A673 (cell line): ENCODE measurements at regions not wholly inside any gene's neighbourhood (a gene's known extent, or its start where the extent isn't known, plus 50 kb on each side); places are given as distances from the start of the nearest gene placed in this dataset.

Experiments used
- BruUV-seq: library from RNA; stranded (reverse); fragments of 400-500 nt; replicated peaks from 2 replicates; lab custom pipeline; 2021; lab: Mats Ljungman, UMichigan
- CTCF ChIA-PET: fragments of 300-600 bp; sonication (Branson Sonifier 250); formaldehyde crosslinking; loops from one replicate; lab custom pipeline; 2022; ENCODE audit warnings: antibody characterized with exemption; lab: Charles Lee
- POLR2A ChIA-PET: fragments of 300-600 bp; sonication (Branson Sonifier 250); formaldehyde crosslinking; loops from one replicate; lab custom pipeline; 2022; ENCODE audit warnings: antibody characterized with exemption; ENCODE audit not compliant: low non-redundant PET; lab: Charles Lee
- DNase-seq: peaks from one replicate; pipeline ENCODE4 v3.0.0-alpha.2; 2015; ENCODE audit warnings: low spot score
- H3K27ac ChIP-seq: fragments of 200-600 bp; sonication (generic); 2 replicates; pipeline ENCODE4 v1.5.1; 2016; ENCODE audit warnings: mixed run types, low read depth, mild to moderate bottlenecking, mixed read lengths, antibody characterized with exemption, low read length; ENCODE audit not compliant: poor library complexity, severe bottlenecking
- H3K27me3 ChIP-seq: fragments of 200-600 bp; sonication (generic); replicated peaks from 2 replicates; pipeline ENCODE4 v1.6.1; 2017; ENCODE audit warnings: mixed run types, low read depth, mild to moderate bottlenecking, mixed read lengths, antibody characterized with exemption, low read length; ENCODE audit not compliant: insufficient read depth, poor library complexity
- H3K36me3 ChIP-seq: fragments of 200-600 bp; sonication (generic); 2 replicates; pipeline ENCODE4 v1.6.1; 2016; ENCODE audit warnings: mixed run types, mild to moderate bottlenecking, mixed read lengths, antibody characterized with exemption, low read length; ENCODE audit not compliant: insufficient read depth, poor library complexity, severe bottlenecking
- H3K4me1 ChIP-seq: fragments of 200-600 bp; sonication (generic); 2 replicates; pipeline ENCODE4 v1.6.1; 2017; ENCODE audit warnings: mixed run types, mild to moderate bottlenecking, mixed read lengths, antibody characterized with exemption, low read length; ENCODE audit not compliant: insufficient read depth, poor library complexity, severe bottlenecking
- H3K4me3 ChIP-seq: fragments of 200-600 bp; sonication (generic); 2 replicates; pipeline ENCODE4 v1.5.1; 2016; ENCODE audit warnings: low read depth, mixed run types, mild to moderate bottlenecking, mixed read lengths, low read length; ENCODE audit not compliant: poor library complexity, severe bottlenecking
- H3K9me3 ChIP-seq: fragments of 200-600 bp; sonication (generic); 2 replicates; pipeline ENCODE4 v1.6.1; 2016; ENCODE audit warnings: mixed run types, low read depth, mild to moderate bottlenecking, mixed read lengths, antibody characterized with exemption, low read length; ENCODE audit not compliant: poor library complexity, severe bottlenecking
- EZH2 ChIP-seq: fragments of 200-600 bp; sonication (generic); IDR thresholded peaks from 2 replicates; pipeline ENCODE4 v1.6.1; 2017; ENCODE audit warnings: borderline replicate concordance, low read depth, mild to moderate bottlenecking, mixed read lengths, antibody characterized with exemption, low read length; ENCODE audit not compliant: poor library complexity, severe bottlenecking
- intact Hi-C: fragments of 100-400 bp; cut with micrococcal nuclease; formaldehyde crosslinking; loops from one replicate; pipeline ENCODE4 v1.10.0; 2022; ENCODE audit not compliant: unreplicated experiment
- TF ChIP-seq, protein P1 (sequence below): fragments of 300-800, 200-600 bp; sonication (generic); conservative IDR thresholded peaks from 2 replicates; pipeline ENCODE4 v1.5.1; 2017; ENCODE audit warnings: low read depth, mild to moderate bottlenecking, antibody characterized with exemption, low read length, moderate library complexity, mixed read lengths

DNA sequence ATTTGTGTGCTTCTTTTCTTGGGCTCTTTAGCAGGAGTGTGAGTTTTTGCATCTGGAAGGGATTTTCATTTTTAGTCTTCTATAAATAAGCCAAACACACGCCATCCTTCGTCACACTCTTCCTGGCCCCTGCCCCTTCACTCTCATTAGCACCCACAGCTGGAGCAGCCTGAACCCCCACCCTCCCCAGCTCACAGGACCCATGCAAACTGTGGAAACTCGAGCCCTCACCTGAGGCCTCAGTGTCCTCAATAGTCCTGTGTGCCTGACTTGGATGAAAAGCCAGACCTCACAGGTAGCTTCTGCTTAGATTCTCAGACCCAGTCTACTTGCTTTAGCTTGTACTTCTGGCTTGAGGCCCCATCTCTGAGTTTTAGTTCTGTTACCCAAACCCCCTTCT lies 167.9 kb downstream of the MTHFS start:
- no peaks in the 10 kb centered on the region for H3K27me3 ChIP-seq
- intact Hi-C loops = no loop called here
- H3K4me1 ChIP-seq = no peaks in the 10 kb centered on the region
- DNase-seq = no peak
- no TSS peak for BruUV-seq
- no peak overlapping the region for H3K27ac ChIP-seq
- no peaks in the 10 kb centered on the region for H3K36me3 ChIP-seq
- H3K9me3 ChIP-seq = no peaks in the 10 kb centered on the region
- TF ChIP-seq, protein P1, sequence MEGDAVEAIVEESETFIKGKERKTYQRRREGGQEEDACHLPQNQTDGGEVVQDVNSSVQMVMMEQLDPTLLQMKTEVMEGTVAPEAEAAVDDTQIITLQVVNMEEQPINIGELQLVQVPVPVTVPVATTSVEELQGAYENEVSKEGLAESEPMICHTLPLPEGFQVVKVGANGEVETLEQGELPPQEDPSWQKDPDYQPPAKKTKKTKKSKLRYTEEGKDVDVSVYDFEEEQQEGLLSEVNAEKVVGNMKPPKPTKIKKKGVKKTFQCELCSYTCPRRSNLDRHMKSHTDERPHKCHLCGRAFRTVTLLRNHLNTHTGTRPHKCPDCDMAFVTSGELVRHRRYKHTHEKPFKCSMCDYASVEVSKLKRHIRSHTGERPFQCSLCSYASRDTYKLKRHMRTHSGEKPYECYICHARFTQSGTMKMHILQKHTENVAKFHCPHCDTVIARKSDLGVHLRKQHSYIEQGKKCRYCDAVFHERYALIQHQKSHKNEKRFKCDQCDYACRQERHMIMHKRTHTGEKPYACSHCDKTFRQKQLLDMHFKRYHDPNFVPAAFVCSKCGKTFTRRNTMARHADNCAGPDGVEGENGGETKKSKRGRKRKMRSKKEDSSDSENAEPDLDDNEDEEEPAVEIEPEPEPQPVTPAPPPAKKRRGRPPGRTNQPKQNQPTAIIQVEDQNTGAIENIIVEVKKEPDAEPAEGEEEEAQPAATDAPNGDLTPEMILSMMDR = no peak
- TF ChIP-seq EZH2 = no peak
- CTCF ChIA-PET = no interaction called here
- H3K4me3 ChIP-seq = no peak overlapping the region
- POLR2A ChIA-PET = no interaction called here

DNA sequence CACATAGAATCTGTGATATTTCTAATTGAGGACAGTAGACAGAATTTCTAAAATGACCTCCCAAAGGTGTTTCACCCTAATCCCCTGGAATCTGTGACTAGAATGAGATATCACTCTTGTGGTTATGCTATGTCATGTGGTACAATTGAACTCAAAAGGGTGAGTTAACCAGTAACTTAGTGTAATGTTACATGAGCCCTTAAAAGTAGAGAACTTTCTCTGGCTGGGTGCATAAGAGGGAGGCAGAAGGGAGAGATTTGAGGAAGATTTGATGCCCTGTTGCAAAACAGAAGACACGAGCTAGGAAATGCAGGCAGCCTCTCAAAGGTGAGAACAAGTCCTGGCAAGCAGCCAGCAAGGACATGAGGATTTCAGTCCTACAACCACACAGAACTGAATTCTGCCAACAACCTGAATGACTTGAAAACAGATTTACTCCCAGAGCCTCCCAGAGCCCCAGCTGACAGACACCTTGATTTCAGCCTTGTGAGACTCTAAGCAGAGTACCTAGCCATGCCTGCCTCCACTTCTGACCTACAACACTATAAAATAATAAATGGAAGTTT lies 160.3 kb downstream of the MTHFS start:
- CTCF ChIA-PET = no interaction called here
- H3K4me1 ChIP-seq = no peaks in the 10 kb centered on the region

DNA sequence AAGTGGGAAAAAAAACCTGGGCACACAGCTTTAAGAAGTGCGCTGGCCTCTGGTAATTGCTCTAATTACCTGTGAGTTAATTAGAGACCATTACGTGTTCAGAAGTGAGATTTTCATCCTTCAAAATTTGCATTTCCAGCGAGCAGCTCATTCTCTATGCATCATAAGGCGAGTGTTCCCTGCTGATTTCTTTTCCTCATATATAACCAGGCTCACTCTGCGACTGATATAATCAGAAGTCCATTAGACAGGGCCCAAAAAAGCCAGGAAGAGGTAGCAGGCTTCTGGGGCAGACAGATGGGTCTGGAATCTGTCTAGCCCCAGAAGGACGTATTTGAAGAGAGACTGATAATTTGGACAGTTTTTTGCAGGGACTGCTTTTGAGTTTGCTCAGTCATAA lies 158.7 kb downstream of the MTHFS start:
- Histone ChIP-seq H3K4me3 (no peak overlapping the region), H3K36me3 (no peaks in the 10 kb centered on the region), H3K27ac (no peak overlapping the region), H3K9me3 (no peaks in the 10 kb centered on the region), H3K4me1 (no peaks in the 10 kb centered on the region), H3K27me3 (no peaks in the 10 kb centered on the region)
- no TSS peak for BruUV-seq
- POLR2A ChIA-PET = no interaction called here
- CTCF ChIA-PET = no interaction called here
- DNase-seq = no peak
- TF ChIP-seq, protein P1 = no peak
- no peak for TF ChIP-seq EZH2
- intact Hi-C loops = no loop called here

More for the DNA sequence above, 160.3 kb downstream of the MTHFS start:
- H3K9me3 ChIP-seq = no peaks in the 10 kb centered on the region
- intact Hi-C loops = no loop called here
- no TSS peak for BruUV-seq
- POLR2A ChIA-PET = no interaction called here
- TF ChIP-seq, protein P1 = no peak
- TF ChIP-seq EZH2 = no peak
- H3K27ac ChIP-seq = no peak overlapping the region
- H3K36me3 ChIP-seq = no peaks in the 10 kb centered on the region
- no peaks in the 10 kb centered on the region for H3K27me3 ChIP-seq
- DNase-seq = no peak
- no peak overlapping the region for H3K4me3 ChIP-seq
